ENCODE measurements at regions not wholly inside any gene's neighbourhood (a gene's known extent, or its start where the extent isn't known, plus 50 kb on each side); places are given as distances from the start of the nearest gene placed in this dataset.

- TF ChIP-seq CTCF (conservative IDR thresholded peaks at IDR 0.05; ENCODE audit: low read length) = no peak
- TF ChIP-seq EZH2phosphoT487 (IDR thresholded peaks at IDR 0.05; ENCODE audit: borderline replicate concordance, low read depth, low read length) = no peak
These were observed 91.7 kb downstream of the CHST1 start for GRCh38 chr11:45573728-45574127.
